ENCODE measurements at regions not wholly inside any gene's neighbourhood (a gene's known extent, or its start where the extent isn't known, plus 50 kb on each side); places are given as distances from the start of the nearest gene placed in this dataset.

GRCh38 chr10:128996092-128996491 lies 470.9 kb upstream of the MGMT start:
- Histone ChIP-seq H2BK120ac (ENCODE audit: low read depth, low read length) (no peak overlapping the region), H3K18ac (ENCODE audit: low read length) (no peak overlapping the region), H3K27me3 (ENCODE audit: control insufficient read depth in 3 of 3, insufficient read depth in 3 of 3, low read depth in 1 of 3, low read length in 3 of 3) (no peaks in the 10 kb centered on the region), H2BK5ac (ENCODE audit: low read length) (no peak overlapping the region), H3K23ac (ENCODE audit: low read depth, low read length, poor library complexity) (no peak overlapping the region), H3K4me2 (ENCODE audit: insufficient read depth, low read length, poor library complexity, severe bottlenecking) (no peak overlapping the region), H2BK15ac (ENCODE audit: low read length) (no peak overlapping the region), H3K27ac (replicated peaks; ENCODE audit: low read length) (no peak overlapping the region), H2AK5ac (ENCODE audit: low read depth, low read length) (peak overlapping the region; percentile 52), H2BK12ac (ENCODE audit: low read length) (no peak overlapping the region), H3K9ac (ENCODE audit: low read depth, low read length, poor library complexity) (no peak overlapping the region), H2AFZ (ENCODE audit: low read length) (no peak overlapping the region), H3K4me1 (ENCODE audit: control insufficient read depth in 2 of 2, insufficient read depth in 1 of 2, low read depth in 1 of 2, low read length in 2 of 2) (peaks cover 0 to 4% of the 10 kb centered on the region in 2 donors), H3K36me3 (replicated peaks in 1 of 2; ENCODE audit: control insufficient read depth in 2 of 2, insufficient read depth in 2 of 2, low read length in 2 of 2) (no peaks in the 10 kb centered on the region), H4K91ac (ENCODE audit: low read depth, low read length, poor library complexity) (no peak overlapping the region), H3K9me3 (replicated peaks in 1 of 2; ENCODE audit: control insufficient read depth in 2 of 2, insufficient read depth in 1 of 2, low read depth in 1 of 2, low read length in 2 of 2) (no peaks in the 10 kb centered on the region), H4K8ac (ENCODE audit: low read depth, low read length) (no peak overlapping the region), H3K4me3 (ENCODE audit: low read length in 2 of 2) (no peak overlapping the region), H3K79me1 (ENCODE audit: low read depth, low read length) (no peaks in the 10 kb centered on the region), H3K4ac (ENCODE audit: low read length) (no peak overlapping the region), H3K14ac (ENCODE audit: low read length) (no peak overlapping the region)
- DNase-seq (ENCODE audit: low spot score), result no peak
- WGBS, 2 donors (ENCODE audit: extremely low coverage in 2 of 2, insufficient read length in 2 of 2, insufficient replicate concordance in 1 of 2), result no CpG with 5 or more reads among the region's 8 CpGs

- Histone ChIP-seq H2BK5ac (ENCODE audit: low read length) (no peak overlapping the region), H3K9me3 (replicated peaks in 1 of 2; ENCODE audit: control insufficient read depth in 2 of 2, insufficient read depth in 1 of 2, low read depth in 1 of 2, low read length in 2 of 2) (no peaks in the 10 kb centered on the region), H3K36me3 (replicated peaks in 1 of 2; ENCODE audit: control insufficient read depth in 2 of 2, insufficient read depth in 2 of 2, low read length in 2 of 2) (no peaks in the 10 kb centered on the region), H2BK15ac (ENCODE audit: low read length) (no peak overlapping the region), H3K4ac (ENCODE audit: low read length) (no peak overlapping the region), H2AK5ac (ENCODE audit: low read depth, low read length) (no peak overlapping the region), H3K4me1 (ENCODE audit: control insufficient read depth in 2 of 2, insufficient read depth in 1 of 2, low read depth in 1 of 2, low read length in 2 of 2) (peaks cover 0 to 4% of the 10 kb centered on the region in 2 donors), H3K9ac (ENCODE audit: low read depth, low read length, poor library complexity) (no peak overlapping the region), H3K14ac (ENCODE audit: low read length) (no peak overlapping the region), H3K4me2 (ENCODE audit: insufficient read depth, low read length, poor library complexity, severe bottlenecking) (no peak overlapping the region), H3K23ac (ENCODE audit: low read depth, low read length, poor library complexity) (no peak overlapping the region), H4K91ac (ENCODE audit: low read depth, low read length, poor library complexity) (no peak overlapping the region), H2BK12ac (ENCODE audit: low read length) (no peak overlapping the region), H3K4me3 (ENCODE audit: low read length in 2 of 2) (no peak overlapping the region), H2BK120ac (ENCODE audit: low read depth, low read length) (no peak overlapping the region), H3K79me1 (ENCODE audit: low read depth, low read length) (no peaks in the 10 kb centered on the region), H3K27me3 (ENCODE audit: control insufficient read depth in 3 of 3, insufficient read depth in 3 of 3, low read depth in 1 of 3, low read length in 3 of 3) (no peaks in the 10 kb centered on the region), H3K27ac (replicated peaks; ENCODE audit: low read length) (no peak overlapping the region), H2AFZ (ENCODE audit: low read length) (no peak overlapping the region), H4K8ac (ENCODE audit: low read depth, low read length) (no peak overlapping the region), H3K18ac (ENCODE audit: low read length) (no peak overlapping the region)
- DNase-seq (ENCODE audit: low spot score), result no peak
- WGBS, 2 donors (ENCODE audit: extremely low coverage in 2 of 2, insufficient read length in 2 of 2, insufficient replicate concordance in 1 of 2), result no CpG with 5 or more reads among the region's 10 CpGs
Measured at GRCh38 chr10:128998101-128998805, 468.8 kb upstream of the MGMT start.

- Histone ChIP-seq H3K4me1 (ENCODE audit: control insufficient read depth in 2 of 2, insufficient read depth in 1 of 2, low read depth in 1 of 2, low read length in 2 of 2) (peaks cover 0 to 3% of the 10 kb centered on the region in 2 donors), H2AFZ (ENCODE audit: low read length) (no peak overlapping the region), H3K36me3 (replicated peaks in 1 of 2; ENCODE audit: control insufficient read depth in 2 of 2, insufficient read depth in 2 of 2, low read length in 2 of 2) (no peaks in the 10 kb centered on the region), H3K27ac (replicated peaks; ENCODE audit: low read length) (no peak overlapping the region), H4K8ac (ENCODE audit: low read depth, low read length) (no peak overlapping the region), H3K79me1 (ENCODE audit: low read depth, low read length) (no peaks in the 10 kb centered on the region), H2BK5ac (ENCODE audit: low read length) (no peak overlapping the region), H2BK15ac (ENCODE audit: low read length) (no peak overlapping the region), H3K18ac (ENCODE audit: low read length) (peak overlapping the region; percentile 36), H3K4me2 (ENCODE audit: insufficient read depth, low read length, poor library complexity, severe bottlenecking) (no peak overlapping the region), H4K91ac (ENCODE audit: low read depth, low read length, poor library complexity) (no peak overlapping the region), H3K4me3 (ENCODE audit: low read length in 2 of 2) (no peak overlapping the region), H3K4ac (ENCODE audit: low read length) (no peak overlapping the region), H2BK12ac (ENCODE audit: low read length) (no peak overlapping the region), H3K9me3 (replicated peaks in 1 of 2; ENCODE audit: control insufficient read depth in 2 of 2, insufficient read depth in 1 of 2, low read depth in 1 of 2, low read length in 2 of 2) (no peaks in the 10 kb centered on the region), H3K9ac (ENCODE audit: low read depth, low read length, poor library complexity) (no peak overlapping the region), H3K23ac (ENCODE audit: low read depth, low read length, poor library complexity) (no peak overlapping the region), H2BK120ac (ENCODE audit: low read depth, low read length) (no peak overlapping the region), H3K27me3 (ENCODE audit: control insufficient read depth in 3 of 3, insufficient read depth in 3 of 3, low read depth in 1 of 3, low read length in 3 of 3) (no peaks in the 10 kb centered on the region), H2AK5ac (ENCODE audit: low read depth, low read length) (no peak overlapping the region), H3K14ac (ENCODE audit: low read length) (no peak overlapping the region)
- no peak for DNase-seq (ENCODE audit: low spot score)
- WGBS, 2 donors (ENCODE audit: extremely low coverage in 2 of 2, insufficient read length in 2 of 2, insufficient replicate concordance in 1 of 2), result no CpG with 5 or more reads among the region's 9 CpGs
Measured at GRCh38 chr10:129004398-129004797, 462.6 kb upstream of the MGMT start.

- no peak overlapping the region for H3K23ac ChIP-seq (ENCODE audit: low read depth, low read length, poor library complexity)
- H4K8ac ChIP-seq (ENCODE audit: low read depth, low read length), result no peak overlapping the region
- no peak overlapping the region for H2AK5ac ChIP-seq (ENCODE audit: low read depth, low read length)
- H3K27ac ChIP-seq (replicated peaks; ENCODE audit: low read length), result no peak overlapping the region
- no peak overlapping the region for H2AFZ ChIP-seq (ENCODE audit: low read length)
- H3K18ac ChIP-seq (ENCODE audit: low read length), result no peak overlapping the region
- H4K91ac ChIP-seq (ENCODE audit: low read depth, low read length, poor library complexity), result no peak overlapping the region
- no peak overlapping the region for H2BK15ac ChIP-seq (ENCODE audit: low read length)
- WGBS, 2 donors (ENCODE audit: extremely low coverage in 2 of 2, insufficient read length in 2 of 2, insufficient replicate concordance in 1 of 2), result no CpG with 5 or more reads among the region's 8 CpGs
- H3K4me3 ChIP-seq (ENCODE audit: low read length in 2 of 2), result no peak overlapping the region
- no peaks in the 10 kb centered on the region for H3K79me1 ChIP-seq (ENCODE audit: low read depth, low read length)
- H3K36me3 ChIP-seq (replicated peaks in 1 of 2; ENCODE audit: control insufficient read depth in 2 of 2, insufficient read depth in 2 of 2, low read length in 2 of 2), result no peaks in the 10 kb centered on the region
- no peaks in the 10 kb centered on the region for H3K9me3 ChIP-seq (replicated peaks in 1 of 2; ENCODE audit: control insufficient read depth in 2 of 2, insufficient read depth in 1 of 2, low read depth in 1 of 2, low read length in 2 of 2)
- H3K9ac ChIP-seq (ENCODE audit: low read depth, low read length, poor library complexity), result no peak overlapping the region
- no peak overlapping the region for H2BK5ac ChIP-seq (ENCODE audit: low read length)
- H3K27me3 ChIP-seq (ENCODE audit: control insufficient read depth in 3 of 3, insufficient read depth in 3 of 3, low read depth in 1 of 3, low read length in 3 of 3), result no peaks in the 10 kb centered on the region
- no peak overlapping the region for H3K4me2 ChIP-seq (ENCODE audit: insufficient read depth, low read length, poor library complexity, severe bottlenecking)
- no peak overlapping the region for H2BK120ac ChIP-seq (ENCODE audit: low read depth, low read length)
- peaks cover 0 to 3% of the 10 kb centered on the region in 2 donors for H3K4me1 ChIP-seq (ENCODE audit: control insufficient read depth in 2 of 2, insufficient read depth in 1 of 2, low read depth in 1 of 2, low read length in 2 of 2)
- H3K14ac ChIP-seq (ENCODE audit: low read length), result no peak overlapping the region
- H2BK12ac ChIP-seq (ENCODE audit: low read length), result no peak overlapping the region
- DNase-seq (ENCODE audit: low spot score), result no peak
- H3K4ac ChIP-seq (ENCODE audit: low read length), result no peak overlapping the region
Measured at GRCh38 chr10:129005080-129005479, 462.0 kb upstream of the MGMT start.

Data from neuronal stem cell (in vitro differentiated cells).